ENCODE measurements at regions not wholly inside any gene's neighbourhood (a gene's known extent, or its start where the extent isn't known, plus 50 kb on each side); places are given as distances from the start of the nearest gene placed in this dataset.

GRCh38 chr3:67765575-67765974, 111.2 kb upstream of the SUCLG2 start:
- no peak for DNase-seq

GRCh38 chr3:67745296-67745695, 90.9 kb upstream of the SUCLG2 start:
- no peak for DNase-seq

- no peak for DNase-seq
These were observed 90.3 kb upstream of the SUCLG2 start for GRCh38 chr3:67744699-67745098.

GRCh38 chr3:67739851-67740250, 85.4 kb upstream of the SUCLG2 start:
- no peak for DNase-seq

GRCh38 chr3:67737906-67738865, 83.8 kb upstream of the SUCLG2 start:
- no peak for DNase-seq

- DNase-seq, result no peak
These were observed 82.7 kb upstream of the SUCLG2 start for GRCh38 chr3:67737140-67737539.

- DNase-seq, result no peak
These were observed 79.0 kb upstream of the SUCLG2 start for GRCh38 chr3:67733269-67733950.

GRCh38 chr3:67724434-67724833, 70.0 kb upstream of the SUCLG2 start:
- no peak for DNase-seq

GRCh38 chr3:67723863-67724262, 69.5 kb upstream of the SUCLG2 start:
- DNase-seq, result no peak

GRCh38 chr3:67719333-67719732, 64.9 kb upstream of the SUCLG2 start:
- DNase-seq, result no peak

- no peak for DNase-seq
These were observed 61.6 kb upstream of the SUCLG2 start for GRCh38 chr3:67715971-67716370.

- peak; percentile 2 for DNase-seq
These were observed 59.5 kb upstream of the SUCLG2 start for GRCh38 chr3:67713764-67714469.

- peak; percentile 14 for DNase-seq
These were observed 57.8 kb upstream of the SUCLG2 start for GRCh38 chr3:67712259-67712658.

GRCh38 chr3:67710396-67710795, 56.0 kb upstream of the SUCLG2 start:
- DNase-seq, result no peak

- no peak for DNase-seq
These were observed 52.5 kb upstream of the SUCLG2 start for GRCh38 chr3:67706934-67707333.

- no peak for DNase-seq
These were observed 49.9 kb upstream of the SUCLG2 start for GRCh38 chr3:67704322-67704721.

Data from midbrain (tissue), 1 donor.